ENCODE measurements at regions not wholly inside any gene's neighbourhood (a gene's known extent, or its start where the extent isn't known, plus 50 kb on each side); places are given as distances from the start of the nearest gene placed in this dataset.

- no peak for TF ChIP-seq CTCF (IDR thresholded peaks at IDR 0.05; ENCODE audit: insufficient read depth, low read depth, low read length, missing control alignments)
- no peak overlapping the region for H3K4me3 ChIP-seq (ENCODE audit: low read length)
- DNase-seq (ENCODE audit: low read depth), result no peak
Measured at GRCh38 chr6:148272597-148272996, 70.0 kb upstream of the SASH1 start.

GRCh38 chr6:148273962-148274752 lies 68.5 kb upstream of the SASH1 start:
- peak; percentile 32 for TF ChIP-seq CTCF (IDR thresholded peaks at IDR 0.05; ENCODE audit: insufficient read depth, low read depth, low read length, missing control alignments)
- H3K4me3 ChIP-seq (ENCODE audit: low read length), result no peak overlapping the region
- DNase-seq (ENCODE audit: low read depth), result peak; percentile 47

GRCh38 chr6:148274809-148275208 lies 67.8 kb upstream of the SASH1 start:
- no peak for TF ChIP-seq CTCF (IDR thresholded peaks at IDR 0.05; ENCODE audit: insufficient read depth, low read depth, low read length, missing control alignments)
- H3K4me3 ChIP-seq (ENCODE audit: low read length), result no peak overlapping the region
- no peak for DNase-seq (ENCODE audit: low read depth)

- no peak overlapping the region for H3K4me3 ChIP-seq (ENCODE audit: low read length)
- no peak for TF ChIP-seq CTCF (IDR thresholded peaks at IDR 0.05; ENCODE audit: insufficient read depth, low read depth, low read length, missing control alignments)
- DNase-seq (ENCODE audit: low read depth), result no peak
Measured at GRCh38 chr6:148285205-148285604, 57.4 kb upstream of the SASH1 start.

- no peak for DNase-seq (ENCODE audit: low read depth)
- TF ChIP-seq CTCF (IDR thresholded peaks at IDR 0.05; ENCODE audit: insufficient read depth, low read depth, low read length, missing control alignments), result no peak
- no peak overlapping the region for H3K4me3 ChIP-seq (ENCODE audit: low read length)
Measured at GRCh38 chr6:148286563-148286962, 56.1 kb upstream of the SASH1 start.

- no peak overlapping the region for H3K4me3 ChIP-seq (ENCODE audit: low read length)
- no peak for TF ChIP-seq CTCF (IDR thresholded peaks at IDR 0.05; ENCODE audit: insufficient read depth, low read depth, low read length, missing control alignments)
- no peak for DNase-seq (ENCODE audit: low read depth)
Measured at GRCh38 chr6:148287623-148288333, 54.9 kb upstream of the SASH1 start.
